Chondrocyte (in vitro differentiated cells): ENCODE measurements at regions not wholly inside any gene's neighbourhood (a gene's known extent, or its start where the extent isn't known, plus 50 kb on each side); places are given as distances from the start of the nearest gene placed in this dataset.

Source experiments
- DNase-seq: peaks from one replicate; pipeline ENCODE4 v3.0.0; 2021; ENCODE audit warnings: mixed read lengths, low spot score
- H3K27ac Mint-ChIP-seq: one replicate; pipeline ENCODE4 v1.8.0; 2021; ENCODE audit warnings: mild to moderate bottlenecking, moderate library complexity, mixed read lengths; ENCODE audit not compliant: unreplicated experiment
- H3K27me3 Mint-ChIP-seq: 2 replicates; pipeline ENCODE4 v1.8.0; 2021; ENCODE audit warnings: low read depth, mixed read lengths
- H3K36me3 Mint-ChIP-seq: 2 replicates; pipeline ENCODE4 v1.8.0; 2021; ENCODE audit warnings: low read depth, mixed read lengths
- H3K4me1 Mint-ChIP-seq: 2 replicates; pipeline ENCODE4 v1.8.0; 2021; ENCODE audit warnings: low read depth, mild to moderate bottlenecking, mixed read lengths
- H3K4me3 Mint-ChIP-seq: one replicate; pipeline ENCODE4 v1.8.0; 2021; ENCODE audit warnings: mild to moderate bottlenecking, moderate library complexity, mixed read lengths; ENCODE audit not compliant: unreplicated experiment
- H3K9me3 Mint-ChIP-seq: 2 replicates; pipeline ENCODE4 v1.8.0; 2021; ENCODE audit warnings: low read depth, mixed read lengths
- CTCF ChIP-seq: fragments of 200-600 bp; sonication (generic); IDR thresholded peaks from 2 replicates; pipeline ENCODE4 v1.5.0; 2021; ENCODE audit warnings: antibody characterized with exemption, mild to moderate bottlenecking, moderate library complexity

DNA sequence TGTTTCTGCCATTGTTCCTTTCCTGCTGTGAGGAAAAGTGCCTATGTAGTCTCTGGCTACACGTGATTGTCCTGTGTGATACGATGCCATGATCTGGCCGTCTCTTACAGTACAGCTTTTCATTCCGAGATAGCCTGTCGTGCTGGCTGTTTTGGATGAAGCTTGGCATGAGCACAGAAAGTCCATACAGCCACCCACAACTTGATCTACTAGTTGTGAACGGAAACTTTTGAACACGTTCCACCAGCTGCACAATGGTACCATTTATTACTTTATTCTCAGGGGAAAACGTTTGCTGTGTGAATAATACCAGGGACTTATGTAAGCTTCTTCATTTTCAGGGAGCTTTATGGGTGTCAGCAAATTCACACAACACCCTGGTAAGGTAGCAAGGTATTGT lies 217.6 kb upstream of the ANKRD55 start:
- peaks cover under 1% of the 10 kb centered on the region for H3K4me1 Mint-ChIP-seq
- H3K4me3 Mint-ChIP-seq: no peak overlapping the region
- no peak for DNase-seq
- TF ChIP-seq CTCF: no peak
- no peak overlapping the region for H3K27ac Mint-ChIP-seq
- no peaks in the 10 kb centered on the region for H3K27me3 Mint-ChIP-seq
- peaks cover 3% of the 10 kb centered on the region for H3K9me3 Mint-ChIP-seq
- H3K36me3 Mint-ChIP-seq: no peaks in the 10 kb centered on the region

- no peaks in the 10 kb centered on the region for H3K4me1 Mint-ChIP-seq
- no peaks in the 10 kb centered on the region for H3K36me3 Mint-ChIP-seq
- no peaks in the 10 kb centered on the region for H3K27me3 Mint-ChIP-seq
- peaks cover 3% of the 10 kb centered on the region for H3K9me3 Mint-ChIP-seq
- no peak for TF ChIP-seq CTCF
- no peak overlapping the region for H3K4me3 Mint-ChIP-seq
- no peak for DNase-seq
- H3K27ac Mint-ChIP-seq: no peak overlapping the region
Measured at GRCh38 chr5:56449071-56449640, 216.0 kb upstream of the ANKRD55 start.

DNA sequence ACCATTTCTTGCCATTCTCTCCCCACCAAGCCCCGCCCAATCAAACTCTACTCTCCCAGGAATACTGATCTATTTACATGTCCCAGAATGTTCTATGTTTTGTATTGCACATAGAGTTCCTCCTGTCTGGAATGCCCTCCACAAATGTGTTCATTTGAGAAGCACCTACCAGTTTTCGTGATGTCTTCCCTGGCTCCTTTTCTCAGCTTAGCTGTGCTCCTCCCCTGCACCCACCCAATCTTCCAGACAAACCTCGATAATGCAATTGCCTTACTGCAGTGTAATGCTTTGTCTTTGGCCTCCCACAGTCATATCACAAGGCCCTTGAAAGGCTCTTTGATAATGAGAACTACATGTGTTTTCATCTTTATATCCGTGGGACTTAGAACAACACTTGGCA lies 214.5 kb upstream of the ANKRD55 start:
- Mint-ChIP-seq H3K4me1 (no peaks in the 10 kb centered on the region), H3K36me3 (peaks cover 1% of the 10 kb centered on the region), H3K27me3 (no peaks in the 10 kb centered on the region), H3K4me3 (no peak overlapping the region), H3K9me3 (peaks cover 5% of the 10 kb centered on the region), H3K27ac (no peak overlapping the region)
- DNase-seq: no peak
- no peak for TF ChIP-seq CTCF

- no peak for DNase-seq
- TF ChIP-seq CTCF: no peak
- no peaks in the 10 kb centered on the region for H3K4me1 Mint-ChIP-seq
- H3K27me3 Mint-ChIP-seq: no peaks in the 10 kb centered on the region
- H3K36me3 Mint-ChIP-seq: peaks cover 1% of the 10 kb centered on the region
- no peak overlapping the region for H3K27ac Mint-ChIP-seq
- peaks cover 5% of the 10 kb centered on the region for H3K9me3 Mint-ChIP-seq
- H3K4me3 Mint-ChIP-seq: no peak overlapping the region
Measured at GRCh38 chr5:56447232-56447631, 214.1 kb upstream of the ANKRD55 start.

DNA sequence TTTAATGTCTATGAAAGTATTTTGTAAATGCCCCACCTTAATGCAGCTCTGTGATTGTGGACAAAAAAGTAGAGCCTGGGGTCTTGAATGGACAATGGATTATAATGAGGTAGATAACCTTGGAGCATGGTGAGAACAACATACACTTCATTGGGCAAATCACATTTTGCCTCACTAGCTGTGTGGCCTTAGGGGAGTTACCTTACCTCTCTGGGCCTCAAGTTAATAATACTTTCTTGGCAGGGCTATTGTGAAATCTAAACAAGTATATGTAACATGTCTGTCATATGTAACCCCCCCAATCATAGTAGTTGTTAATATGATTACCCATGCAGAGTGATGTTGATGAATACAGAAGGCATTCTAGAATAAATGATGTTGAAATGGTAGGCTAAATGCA lies 213.6 kb upstream of the ANKRD55 start:
- no peak overlapping the region for H3K4me3 Mint-ChIP-seq
- no peak for DNase-seq
- no peak overlapping the region for H3K27ac Mint-ChIP-seq
- H3K36me3 Mint-ChIP-seq: peaks cover 1% of the 10 kb centered on the region
- H3K4me1 Mint-ChIP-seq: no peaks in the 10 kb centered on the region
- TF ChIP-seq CTCF: no peak
- no peaks in the 10 kb centered on the region for H3K27me3 Mint-ChIP-seq
- peaks cover 5% of the 10 kb centered on the region for H3K9me3 Mint-ChIP-seq
